ENCODE measurements at regions not wholly inside any gene's neighbourhood (a gene's known extent, or its start where the extent isn't known, plus 50 kb on each side); places are given as distances from the start of the nearest gene placed in this dataset.
A peak's percentile ranks its signal among the peaks of the same experiment; 100 is the strongest.

GRCh38 chr2:38158378-38159118 lies 82.6 kb upstream of the CYP1B1 start:
- in situ Hi-C loops (cut with MboI) (no loop called here), intact Hi-C loops (cut with micrococcal nuclease) (no loop called here)
- no peak for ATAC-seq

DNA sequence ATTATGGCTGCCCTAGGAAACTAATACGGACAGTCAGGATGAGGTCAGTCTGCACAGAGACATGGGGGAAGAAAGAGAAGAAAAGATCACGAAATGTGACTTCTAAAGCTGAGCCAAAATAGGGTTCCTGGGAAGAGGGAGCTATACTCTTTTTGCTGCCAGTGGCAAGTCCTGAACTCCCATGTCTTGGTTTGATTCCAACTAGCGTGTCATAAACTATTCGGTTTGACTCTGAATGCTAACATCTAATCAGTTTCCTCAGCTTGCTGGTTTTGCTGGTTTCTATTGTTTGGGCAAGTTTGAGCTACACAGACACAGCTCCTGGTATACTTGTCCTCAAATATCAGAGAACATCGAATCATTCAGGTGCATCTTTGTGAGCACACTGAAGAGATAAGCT lies 80.5 kb upstream of the CYP1B1 start:
- H3K4me2 ChIP-seq (ENCODE audit: insufficient read depth, low read length) = no peak overlapping the region
- no peaks in the 10 kb centered on the region for H3K79me2 ChIP-seq (ENCODE audit: control insufficient read depth, insufficient read depth, low read length)
- intact Hi-C loops (cut with micrococcal nuclease) = no loop called here
- 2% methylated on average over 5 of the region's 5 CpGs for WGBS (ENCODE audit: insufficient coverage, low coverage, missing lambda C conversion rate)
- H3K9ac ChIP-seq (ENCODE audit: insufficient read depth in 1 of 2, low read depth in 2 of 2, low read length in 2 of 2) = no peak overlapping the region
- H3K4me3 ChIP-seq = no peak overlapping the region
- ATAC-seq (no peak), FAIRE-seq (no peak), DNase-seq (ENCODE audit: extremely low read depth in 1 of 4, low spot score in 3 of 4) (no peak)
- in situ Hi-C loops (cut with MboI) = no loop called here
- no peak overlapping the region for H2AFZ ChIP-seq (ENCODE audit: low read depth, low read length)
- no TSS peak for BruUV-seq (replicated peaks)
- ChIA-PET POLR2A (interaction anchor here (0.6 kb wide), 1 partner anchor 470 kb away, joined by 3 read pairs; no protein-coding TSS in a partner anchor), CTCF (ENCODE audit: low intra/inter-chr PET ratio) (no interaction called here)
- H3K9me1 ChIP-seq (ENCODE audit: control insufficient read depth, insufficient read depth, low read length) = no peaks in the 10 kb centered on the region
- no peaks in the 10 kb centered on the region for H4K20me1 ChIP-seq (replicated peaks; ENCODE audit: control insufficient read depth, insufficient read depth, low read length)
- peaks cover 0 to 7% of the 10 kb centered on the region in 2 experiments; a peak in 3 of 5 replicates for H3K4me1 ChIP-seq (replicated peaks in 1 of 2; ENCODE audit: control insufficient read depth in 2 of 2, insufficient read depth in 2 of 2, low read length in 2 of 2)
- H3K36me3 ChIP-seq (ENCODE audit: control insufficient read depth, insufficient read depth, low read length) = no peaks in the 10 kb centered on the region
- peaks cover 13 to 39% of the 10 kb centered on the region in 2 experiments; a peak in 3 of 5 replicates for H3K27me3 ChIP-seq (ENCODE audit: control insufficient read depth in 2 of 2, insufficient read depth in 2 of 2, low read length in 2 of 2)
- no peak overlapping the region for H3K27ac ChIP-seq (ENCODE audit: extremely low read depth, low read depth, low read length)
- H3K9me3 ChIP-seq (replicated peaks; ENCODE audit: control insufficient read depth, insufficient read depth, low read depth, low read length) = no peaks in the 10 kb centered on the region
- no peak for TF ChIP-seq POLR2H (tag; IDR thresholded peaks at IDR 0.05; ENCODE audit: low read depth)
- TF ChIP-seq FOXP1 (CRISPR knock-in tag; IDR thresholded peaks at IDR 0.05) = no peak
- TF ChIP-seq STAT5B (CRISPR knock-in tag; IDR thresholded peaks at IDR 0.05) = no peak
- no peak for TF ChIP-seq STAT5A (IDR thresholded peaks at IDR 0.05; ENCODE audit: borderline replicate concordance, low read length)
- no peak for TF ChIP-seq ZBED1 (IDR thresholded peaks at IDR 0.05)
- TF ChIP-seq ZNF3 (CRISPR knock-in tag; IDR thresholded peaks at IDR 0.05) = no peak
- no peak for TF ChIP-seq RAD51 (IDR thresholded peaks at IDR 0.05; ENCODE audit: borderline replicate concordance, low read depth)
- no peak for TF ChIP-seq ZFP36 (IDR thresholded peaks at IDR 0.05; ENCODE audit: low read depth, low read length, partially characterized antibody)
- TF ChIP-seq ELF1 (tag; IDR thresholded peaks at IDR 0.05) = no peak
- no peak for TF ChIP-seq ZKSCAN8 (CRISPR knock-in tag; IDR thresholded peaks at IDR 0.05)
- no peak for TF ChIP-seq BMI1 (IDR thresholded peaks at IDR 0.05; ENCODE audit: low read length)
- no peak for TF ChIP-seq SREBF1 (IDR thresholded peaks at IDR 0.05; ENCODE audit: borderline replicate concordance, low read depth, low read length)
- no peak for TF ChIP-seq NEUROD1 (IDR thresholded peaks at IDR 0.05; ENCODE audit: borderline replicate concordance, low read depth, low read length, partially characterized antibody)
- no peak for TF ChIP-seq MNT (conservative IDR thresholded peaks at IDR 0.05)
- TF ChIP-seq LARP7 (IDR thresholded peaks at IDR 0.05) = no peak

More at GRCh38 chr2:38158378-38159118, 82.6 kb upstream of the CYP1B1 start:
- WGBS (ENCODE audit: insufficient coverage, low coverage, missing lambda C conversion rate) = 8% methylated on average over 6 of the region's 6 CpGs
- peaks cover 0 to 3% of the 10 kb centered on the region in 2 experiments; a peak in 3 of 5 replicates for H3K4me1 ChIP-seq (replicated peaks in 1 of 2; ENCODE audit: control insufficient read depth in 2 of 2, insufficient read depth in 2 of 2, low read length in 2 of 2)
- no peaks in the 10 kb centered on the region for H3K9me3 ChIP-seq (replicated peaks; ENCODE audit: control insufficient read depth, insufficient read depth, low read depth, low read length)
- BruUV-seq (replicated peaks) = no TSS peak
- no peaks in the 10 kb centered on the region for H4K20me1 ChIP-seq (replicated peaks; ENCODE audit: control insufficient read depth, insufficient read depth, low read length)
- DNase-seq (ENCODE audit: extremely low read depth in 1 of 4, low spot score in 3 of 4) = no peak
- ChIA-PET CTCF (ENCODE audit: low intra/inter-chr PET ratio) (no interaction called here), POLR2A (interaction anchor here (0.6 to 0.7 kb wide), 2 partner anchors 36 to 1001 kb away, joined by 3 read pairs; no protein-coding TSS in a partner anchor)
- TF ChIP-seq ZNF316 (IDR thresholded peaks at IDR 0.05) = 0 out of 2 replicates have a peak, but pooled peaks have one; percentile 1
- TF ChIP-seq MAFG (tag; conservative IDR thresholded peaks at IDR 0.05) = 0 out of 2 replicates have a peak, but pooled peaks have one; percentile 8
- TF ChIP-seq CCNT2 (IDR thresholded peaks at IDR 0.05; ENCODE audit: borderline replicate concordance, extremely low read depth, insufficient read length, low read depth, low read length) = no peak
- FAIRE-seq = no peak
- no peak overlapping the region for H2AFZ ChIP-seq (ENCODE audit: low read depth, low read length)
- H3K4me3 ChIP-seq = no peak overlapping the region
- H3K79me2 ChIP-seq (ENCODE audit: control insufficient read depth, insufficient read depth, low read length) = no peaks in the 10 kb centered on the region
- H3K9ac ChIP-seq (ENCODE audit: insufficient read depth in 1 of 2, low read depth in 2 of 2, low read length in 2 of 2) = no peak overlapping the region
- H3K9me1 ChIP-seq (ENCODE audit: control insufficient read depth, insufficient read depth, low read length) = no peaks in the 10 kb centered on the region
- H3K4me2 ChIP-seq (ENCODE audit: insufficient read depth, low read length) = no peak overlapping the region
- peaks cover 16 to 50% of the 10 kb centered on the region in 2 experiments; a peak in 3 of 5 replicates for H3K27me3 ChIP-seq (ENCODE audit: control insufficient read depth in 2 of 2, insufficient read depth in 2 of 2, low read length in 2 of 2)
- no peak overlapping the region for H3K27ac ChIP-seq (ENCODE audit: extremely low read depth, low read depth, low read length)
- no peaks in the 10 kb centered on the region for H3K36me3 ChIP-seq (ENCODE audit: control insufficient read depth, insufficient read depth, low read length)

Data from K562 (cell line).